Right forelimb (tissue), 1 donor: ENCODE measurements at regions not wholly inside any gene's neighbourhood (a gene's known extent, or its start where the extent isn't known, plus 50 kb on each side); places are given as distances from the start of the nearest gene placed in this dataset.

Experiments
- DNase-seq: peaks from one replicate; pipeline ENCODE4 v3.0.0-alpha.2; 2018

- no peak for DNase-seq
Measured at GRCh38 chr2:16008856-16009255, 68.5 kb downstream of the MYCN start.

GRCh38 chr2:16008331-16008850 lies 68.0 kb downstream of the MYCN start:
- no peak for DNase-seq

- no peak for DNase-seq
Measured at GRCh38 chr2:16007167-16007934, 67.0 kb downstream of the MYCN start.

GRCh38 chr2:16006537-16007166 lies 66.3 kb downstream of the MYCN start:
- no peak for DNase-seq

GRCh38 chr2:16005816-16006536 lies 65.6 kb downstream of the MYCN start:
- no peak for DNase-seq

- no peak for DNase-seq
Measured at GRCh38 chr2:16005389-16005788, 65.0 kb downstream of the MYCN start.

GRCh38 chr2:16003809-16004208 lies 63.5 kb downstream of the MYCN start:
- no peak for DNase-seq

- no peak for DNase-seq
Measured at GRCh38 chr2:16003152-16003551, 62.8 kb downstream of the MYCN start.

GRCh38 chr2:16002575-16002974 lies 62.2 kb downstream of the MYCN start:
- DNase-seq, result no peak

- DNase-seq, result no peak
Measured at GRCh38 chr2:16002144-16002543, 61.8 kb downstream of the MYCN start.

GRCh38 chr2:16000642-16001041 lies 60.3 kb downstream of the MYCN start:
- no peak for DNase-seq

- no peak for DNase-seq
Measured at GRCh38 chr2:15999596-16000469, 59.5 kb downstream of the MYCN start.

- DNase-seq, result no peak
Measured at GRCh38 chr2:15997728-15998280, 57.5 kb downstream of the MYCN start.

- no peak for DNase-seq
Measured at GRCh38 chr2:15996536-15997423, 56.4 kb downstream of the MYCN start.
